SK-N-SH (cell line): ENCODE measurements at regions not wholly inside any gene's neighbourhood (a gene's known extent, or its start where the extent isn't known, plus 50 kb on each side); places are given as distances from the start of the nearest gene placed in this dataset.
"Not testable (repeated sequence)": the region's sequence is repeated elsewhere in the genome, so short reads cannot be mapped to it uniquely, and the experiment has no call there.

Experiments
- CTCF ChIA-PET: fragments of 300-600, 350-600 bp; formaldehyde crosslinking; extraction: SDS; loops from one replicate; lab custom pipeline; 2021; lab: Yijun Ruan, JAX
- POLR2A ChIA-PET: fragments of 350-600 bp; sonication (Branson Sonifier 250); formaldehyde crosslinking; extraction: SDS; loops from one replicate; lab custom pipeline; 2020; ENCODE audit warnings: antibody characterized with exemption, inconsistent platforms; lab: Yijun Ruan, JAX
- DNase-seq: peaks from one replicate; pipeline ENCODE4 v3.0.0; 2012
- H2AFZ ChIP-seq: fragments of 200-600 bp; sonication (generic); 2 replicates; pipeline ENCODE4 v1.8.1; 2016; ENCODE audit warnings: antibody characterized with exemption, mild to moderate bottlenecking, low read depth
- H3F3A ChIP-seq: fragments of 200-600 bp; sonication (generic); replicated peaks from 2 replicates; pipeline ENCODE3; 2016; ENCODE audit warnings: antibody characterized with exemption, mild to moderate bottlenecking; ENCODE audit not compliant: insufficient read depth
- H3K27ac ChIP-seq, 2 experiments: fragments of 200-500 bp in 1 of 2; fragments of 200-600 bp in 1 of 2; sonication (Bioruptor generic) in 1 of 2; sonication (generic), shearing (Covaris generic) in 1 of 2; 2 replicates each; pipeline versions ENCODE4 v1.5.1 to v1.6.1; 2014 to 2016; ENCODE audit warnings: low read depth in 2 of 2, inconsistent platforms in 1 of 2, low read length in 1 of 2, mild to moderate bottlenecking in 1 of 2, mixed read lengths in 1 of 2
- H3K27me3 ChIP-seq: fragments of 200-600 bp; sonication (generic), shearing (Covaris generic); 2 replicates; pipeline ENCODE4 v1.6.1; 2016; ENCODE audit warnings: mixed run types; ENCODE audit not compliant: insufficient read depth
- H3K36me3 ChIP-seq, 2 experiments: fragments of 200-500 bp in 1 of 2; fragments of 200-600 bp in 1 of 2; sonication (Bioruptor generic) in 1 of 2; sonication (generic) in 1 of 2; replicated peaks in 1 of 2; 2 replicates each; pipeline versions ENCODE3 to v1.5.1; 2014 to 2016; ENCODE audit warnings: low read length in 1 of 2, mild to moderate bottlenecking in 1 of 2; ENCODE audit not compliant: insufficient read depth in 2 of 2, control insufficient read depth in 1 of 2
- H3K4me1 ChIP-seq, 2 experiments: fragments of 200-500 bp in 1 of 2; fragments of 200-600 bp in 1 of 2; sonication (Bioruptor generic) in 1 of 2; sonication (generic), shearing (Covaris generic) in 1 of 2; 2 replicates each; pipeline versions ENCODE4 v1.5.1 to v1.6.1; 2014 to 2016; ENCODE audit warnings: low read depth in 1 of 2, low read length in 1 of 2, mixed run types in 1 of 2; ENCODE audit not compliant: insufficient read depth in 2 of 2, control insufficient read depth in 1 of 2
- H3K4me2 ChIP-seq: fragments of 200-600 bp; sonication (generic), shearing (Covaris generic); 2 replicates; pipeline ENCODE4 v1.6.1; 2017; ENCODE audit warnings: mixed run types
- H3K4me3 ChIP-seq, 2 experiments: fragments of 200-500 bp in 1 of 2; fragments of 200-600 bp in 1 of 2; sonication (Bioruptor generic) in 1 of 2; sonication (generic), shearing (Covaris generic) in 1 of 2; 2 replicates each; pipeline versions ENCODE4 v1.5.1 to v1.8.1; 2014 to 2016; ENCODE audit warnings: low read depth in 2 of 2, inconsistent platforms in 1 of 2, low read length in 1 of 2, mild to moderate bottlenecking in 1 of 2, mixed read lengths in 1 of 2, moderate library complexity in 1 of 2
- H3K79me2 ChIP-seq: fragments of 200-600 bp; sonication (generic); 2 replicates; pipeline ENCODE4 v1.8.1; 2017; ENCODE audit warnings: mild to moderate bottlenecking; ENCODE audit not compliant: insufficient read depth
- H3K9ac ChIP-seq: fragments of 200-600 bp; sonication (generic); 2 replicates; pipeline ENCODE4 v1.6.1; 2017; ENCODE audit warnings: mixed run types
- H3K9me2 ChIP-seq: fragments of 200-600 bp; sonication (generic); 2 replicates; pipeline ENCODE4 v1.6.1; 2017; ENCODE audit warnings: mixed run types
- H3K9me3 ChIP-seq: fragments of 200-600 bp; sonication (generic); 2 replicates; pipeline ENCODE4 v1.6.1; 2017; ENCODE audit warnings: mixed run types, mild to moderate bottlenecking, moderate library complexity
- H4K20me1 ChIP-seq: fragments of 200-600 bp; sonication (generic); 2 replicates; pipeline ENCODE4 v1.6.1; 2017; ENCODE audit warnings: mild to moderate bottlenecking, mixed run types; ENCODE audit not compliant: insufficient read depth
- CTCF ChIP-seq: fragments of 200-600 bp; sonication (generic); IDR thresholded peaks from 2 replicates; pipeline ENCODE4 v1.6.1; 2017; ENCODE audit warnings: antibody characterized with exemption, mild to moderate bottlenecking, moderate library complexity
- EP300 ChIP-seq, 2 experiments: IDR thresholded peaks; 2 replicates each; pipeline versions ENCODE4 v1.4.0 to v1.6.1; 2012; ENCODE audit warnings: borderline replicate concordance in 1 of 2, low read depth in 1 of 2, low read length in 1 of 2
- FOSL2 ChIP-seq: IDR thresholded peaks from 2 replicates; pipeline ENCODE4 v1.4.0; 2012; ENCODE audit warnings: low read depth, mild to moderate bottlenecking, moderate library complexity, borderline replicate concordance
- FOXJ3 ChIP-seq: sonication (generic); formaldehyde crosslinking; IDR thresholded peaks from 2 replicates; pipeline ENCODE4 v1.5.1; 2020; ENCODE audit warnings: mild to moderate bottlenecking, missing genetic modification reagents
- GATA2 ChIP-seq: sonication (generic); formaldehyde crosslinking; IDR thresholded peaks from 2 replicates; pipeline ENCODE4 v1.5.0; 2020; ENCODE audit warnings: mild to moderate bottlenecking, missing genetic modification reagents
- IRF3 ChIP-seq: fragments of 150-350 bp; IDR thresholded peaks from 2 replicates; pipeline ENCODE4 v1.6.1; 2016; ENCODE audit warnings: mild to moderate bottlenecking, low read depth, low read length
- JUND ChIP-seq: IDR thresholded peaks from 2 replicates; pipeline ENCODE4 v1.4.0; 2012
- MEF2A ChIP-seq: IDR thresholded peaks from 2 replicates; pipeline ENCODE4 v1.4.0; 2012; ENCODE audit warnings: low read depth, borderline replicate concordance
- NFIC ChIP-seq: IDR thresholded peaks from 2 replicates; pipeline ENCODE4 v1.4.0; 2012; ENCODE audit warnings: borderline replicate concordance
- NRF1 ChIP-seq: IDR thresholded peaks from 2 replicates; pipeline ENCODE4 v1.6.1; 2012; ENCODE audit warnings: low read depth, mild to moderate bottlenecking, low read length
- RCOR1 ChIP-seq: fragments of 150-350 bp; IDR thresholded peaks from 2 replicates; pipeline ENCODE4 v1.6.1; 2017; ENCODE audit warnings: antibody characterized with exemption, low read length
- SMC3 ChIP-seq: IDR thresholded peaks from 2 replicates; pipeline ENCODE4 v1.6.1; 2012; ENCODE audit warnings: low read depth, low read length, improper control_type of control experiment
- TAF1 ChIP-seq: IDR thresholded peaks from 2 replicates; pipeline ENCODE4 v1.6.1; 2012; ENCODE audit warnings: low read depth, mild to moderate bottlenecking, low read length, moderate library complexity, borderline replicate concordance
- TCF12 ChIP-seq: IDR thresholded peaks from 2 replicates; pipeline ENCODE4 v1.4.0; 2012
- TEAD4 ChIP-seq: IDR thresholded peaks from 2 replicates; pipeline ENCODE4 v1.4.0; 2012; ENCODE audit warnings: mild to moderate bottlenecking, borderline replicate concordance; ENCODE audit not compliant: insufficient read depth
- ZBTB33 ChIP-seq: IDR thresholded peaks from 2 replicates; pipeline ENCODE4 v1.4.0; 2012; ENCODE audit warnings: low read depth, borderline replicate concordance
- WGBS: methylation state at CpG from one replicate; pipeline ENCODE4 v1.1.6; 2017; ENCODE audit warnings: low lambda C conversion rate; 5-methylcytosine and 5-hydroxymethylcytosine counted together

- not testable (repeated sequence) for H3K79me2 ChIP-seq, H3K9ac ChIP-seq, H3K27me3 ChIP-seq, H3K4me3 ChIP-seq, H3K9me3 ChIP-seq, H2AFZ ChIP-seq, H3K36me3 ChIP-seq, H4K20me1 ChIP-seq, H3K9me2 ChIP-seq, H3K4me2 ChIP-seq, DNase-seq
- Histone ChIP-seq H3F3A (peaks cover 25% of the 10 kb centered on the region), H3K4me1 (peaks cover 9 to 28% of the 10 kb centered on the region in 2 experiments), H3K27ac (peak overlapping the region in 1 of 2 experiments; percentile 82; a peak in 2 of 4 replicates)
- peak; percentile 22; the same call in 1 of the 2 replicates for TF ChIP-seq FOSL2
- ChIA-PET CTCF (interaction anchor here (1.4 kb wide), 1 partner anchor 126 kb away, joined by 3 read pairs; no protein-coding TSS in a partner anchor), POLR2A (interaction anchor here (0.6 kb wide), 1 partner anchor 362 kb away, joined by 3 read pairs; no protein-coding TSS in a partner anchor)
These were observed 73.6 kb upstream of the BCAR3 start for GRCh38 chr1:93755251-93755715.

GRCh38 chr1:93753791-93754763 lies 72.4 kb upstream of the BCAR3 start:
- Histone ChIP-seq H3K27me3 (no peaks in the 10 kb centered on the region), H3F3A (peaks cover 25% of the 10 kb centered on the region), H2AFZ (peak overlapping the region; percentile 25; the same call in 1 of the 2 replicates), H3K9me3 (no peaks in the 10 kb centered on the region), H4K20me1 (no peaks in the 10 kb centered on the region), H3K79me2 (no peaks in the 10 kb centered on the region), H3K36me3 (no peaks in the 10 kb centered on the region), H3K4me1 (peaks cover 9 to 25% of the 10 kb centered on the region in 2 experiments), H3K9ac (no peak overlapping the region), H3K27ac (peak overlapping the region in 1 of 2 experiments; percentile 82; a peak in 2 of 4 replicates), H3K4me3 (peak overlapping the region in 1 of 2 experiments; percentile 11; a peak in 1 of 4 replicates), H3K9me2 (no peaks in the 10 kb centered on the region), H3K4me2 (peak overlapping the region; percentile 55)
- CTCF ChIA-PET, result interaction anchor here (1.0 kb wide), 1 partner anchor 60 kb away, joined by 3 read pairs; no protein-coding TSS in a partner anchor
- WGBS, result 57% methylated on average over 6 of the region's 6 CpGs
- POLR2A ChIA-PET, result interaction anchor here (1.2 kb wide), 1 partner anchor 16 kb away, joined by 3 read pairs; no protein-coding TSS in a partner anchor
- no peak for DNase-seq
- no peak for TF ChIP-seq CTCF
- peak; percentile 81; the same call in 1 of the 2 replicates for TF ChIP-seq TEAD4
- TF ChIP-seq NFIC, result peak; percentile 64; the same call in 1 of the 2 replicates
- TF ChIP-seq TAF1, result no peak
- peak; percentile 63 for TF ChIP-seq TCF12
- peak; percentile 65 for TF ChIP-seq JUND
- no peak for TF ChIP-seq RCOR1
- no peak for TF ChIP-seq IRF3
- TF ChIP-seq GATA2 (CRISPR knock-in tag), result no peak
- TF ChIP-seq FOXJ3 (CRISPR knock-in tag), result no peak
- TF ChIP-seq MEF2A, result no peak
- no peak for TF ChIP-seq SMC3
- TF ChIP-seq NRF1, result no peak
- peak; percentile 71; the same call in 1 of the 2 replicates for TF ChIP-seq FOSL2
- TF ChIP-seq EP300 (IDR thresholded peaks at IDR 0.05; ENCODE audit: borderline replicate concordance in 1 of 2, low read depth in 1 of 2, low read length in 1 of 2), result peak in 1 of 2 experiments; percentile 58; a peak in 2 of 4 replicates
- TF ChIP-seq ZBTB33, result 0 out of 2 replicates have a peak, but pooled peaks have one; percentile 4
